ENCODE measurements at regions not wholly inside any gene's neighbourhood (a gene's known extent, or its start where the extent isn't known, plus 50 kb on each side); places are given as distances from the start of the nearest gene placed in this dataset.

GRCh38 chr4:63226229-63226628 is 1183.0 kb downstream of the TECRL start:
- ChIA-PET CTCF (interaction anchor here (0.8 kb wide), 1 partner anchor 20 kb away, joined by 3 read pairs; no protein-coding TSS in a partner anchor), POLR2A (no interaction called here), RAD21 (ENCODE audit: unreplicated experiment) (no interaction called here), SMC1A (ENCODE audit: uncharacterized antibody, unreplicated experiment) (interaction anchor here (0.9 kb wide), 1 partner anchor 14 kb away, joined by 3 read pairs; no protein-coding TSS in a partner anchor)
- H3K27me3 ChIP-seq (replicated peaks in 1 of 2; ENCODE audit: control insufficient read depth in 2 of 2, insufficient read depth in 2 of 2, low read length in 1 of 2): no peaks in the 10 kb centered on the region
- no TSS peak for BruUV-seq (replicated peaks)
- H3K4me3 ChIP-seq: no peak overlapping the region
- H3K79me2 ChIP-seq (ENCODE audit: control insufficient read depth, insufficient read depth, low read length): no peaks in the 10 kb centered on the region
- FAIRE-seq (no peak), DNase-seq (ENCODE audit: low read depth, low spot score) (no peak), ATAC-seq (no peak)
- no peaks in the 10 kb centered on the region for H3K36me3 ChIP-seq (ENCODE audit: control insufficient read depth in 2 of 2, insufficient read depth in 2 of 2, low read length in 1 of 2)
- H3K9me3 ChIP-seq (replicated peaks; ENCODE audit: control insufficient read depth, insufficient read depth, low read length): no peaks in the 10 kb centered on the region
- no peak overlapping the region for H3K4me2 ChIP-seq (ENCODE audit: control insufficient read depth, insufficient read depth)
- no peak overlapping the region for H2AFZ ChIP-seq (ENCODE audit: control insufficient read depth, low read depth, low read length)
- no peaks in the 10 kb centered on the region for H4K20me1 ChIP-seq (ENCODE audit: control insufficient read depth, insufficient read depth)
- WGBS (ENCODE audit: insufficient coverage, insufficient replicate concordance, low lambda C conversion rate, missing lambda C conversion rate): 0% methylated on average over 1 of the region's 1 CpG
- no peak overlapping the region for H3K27ac ChIP-seq (ENCODE audit: control insufficient read depth, insufficient read depth)
- H3K9ac ChIP-seq (ENCODE audit: control insufficient read depth, insufficient read depth, low read length): no peak overlapping the region
- in situ Hi-C loops (cut with MboI): no loop called here
- no peaks in the 10 kb centered on the region for H3K4me1 ChIP-seq (ENCODE audit: control insufficient read depth, insufficient read depth, low read length)
- intact Hi-C loops (cut with micrococcal nuclease; ENCODE audit: unreplicated experiment): no loop called here
- TF ChIP-seq FOXK2 (IDR thresholded peaks at IDR 0.05) (no peak), ZNF384 (IDR thresholded peaks at IDR 0.05; ENCODE audit: borderline replicate concordance, low read depth, low read length) (no peak), ZBTB4 (CRISPR knock-in tag; IDR thresholded peaks at IDR 0.05) (no peak), NR2C2 (IDR thresholded peaks at IDR 0.05; ENCODE audit: borderline replicate concordance, control insufficient read depth, insufficient read length, low read depth) (no peak), KLF5 (IDR thresholded peaks at IDR 0.05; ENCODE audit: partially characterized antibody) (no peak), NFYB (IDR thresholded peaks at IDR 0.05; ENCODE audit: insufficient read depth, low read depth, low read length) (no peak), NR2F1 (conservative IDR thresholded peaks at IDR 0.05) (no peak), MTA3 (IDR thresholded peaks at IDR 0.05; ENCODE audit: borderline replicate concordance, low read length) (no peak), PAX5 (IDR thresholded peaks at IDR 0.05; ENCODE audit: borderline replicate concordance, low read depth, low read length) (no peak), ZZZ3 (IDR thresholded peaks at IDR 0.05; ENCODE audit: control insufficient read depth, insufficient read length, low read depth) (no peak), BMI1 (IDR thresholded peaks at IDR 0.05; ENCODE audit: borderline replicate concordance) (no peak), SMC3 (IDR thresholded peaks at IDR 0.05; ENCODE audit: borderline replicate concordance, low read length) (no peak), JUND (IDR thresholded peaks at IDR 0.05; ENCODE audit: low read depth, low read length) (no peak), ZNF592 (IDR thresholded peaks at IDR 0.05) (no peak), REST (IDR thresholded peaks at IDR 0.05; ENCODE audit: low read depth, low read length) (no peak)

Data from GM12878 (cell line).